HG03097 (cell line): ENCODE measurements at regions not wholly inside any gene's neighbourhood (a gene's known extent, or its start where the extent isn't known, plus 50 kb on each side); places are given as distances from the start of the nearest gene placed in this dataset.

Experiments
- ATAC-seq: cut with Tn5 transposase; IDR thresholded peaks from one replicate; pipeline ENCODE4 v1.9.1; 2021; ENCODE audit not compliant: unreplicated experiment, low FRiP score

DNA sequence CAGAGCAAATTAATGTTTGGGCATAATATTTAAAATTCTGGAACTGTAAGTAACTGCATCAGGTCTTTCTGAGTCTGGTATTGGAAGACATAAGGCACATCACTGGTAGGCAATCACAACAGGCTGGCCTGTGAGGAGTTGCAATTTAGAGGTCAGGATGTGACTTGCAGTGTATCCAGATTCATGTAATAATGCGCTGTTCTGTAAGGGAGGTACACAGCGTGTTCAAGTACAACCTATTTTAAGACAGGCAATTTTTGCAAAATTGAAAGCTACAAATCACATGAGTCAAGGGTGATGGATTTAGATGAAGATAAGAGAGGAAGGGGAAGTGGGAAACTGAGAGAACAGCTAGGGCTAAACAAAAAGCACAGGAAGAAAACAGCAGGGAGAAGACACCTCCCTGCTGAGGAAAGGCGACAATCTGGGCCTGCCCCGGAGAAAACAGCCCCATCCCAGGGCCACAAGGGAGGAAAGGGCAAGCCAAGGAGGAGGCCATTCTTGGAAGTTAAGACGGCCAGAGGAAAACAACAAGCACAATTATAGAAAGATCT lies 138.1 kb downstream of the LACC1 start:
- no peak for ATAC-seq

- no peak for ATAC-seq
Observed at GRCh38 chr13:44019651-44020050, 139.9 kb downstream of the LACC1 start.

- no peak for ATAC-seq
Observed at GRCh38 chr13:44021422-44021821, 141.7 kb downstream of the LACC1 start.

- no peak for ATAC-seq
Observed at GRCh38 chr13:44022196-44022595, 142.5 kb downstream of the LACC1 start.

GRCh38 chr13:44024167-44024845 lies 144.6 kb downstream of the LACC1 start:
- no peak for ATAC-seq

- ATAC-seq, result no peak
Observed at GRCh38 chr13:44024846-44025195, 145.1 kb downstream of the LACC1 start.

GRCh38 chr13:44026194-44026593 lies 146.5 kb downstream of the LACC1 start:
- no peak for ATAC-seq

DNA sequence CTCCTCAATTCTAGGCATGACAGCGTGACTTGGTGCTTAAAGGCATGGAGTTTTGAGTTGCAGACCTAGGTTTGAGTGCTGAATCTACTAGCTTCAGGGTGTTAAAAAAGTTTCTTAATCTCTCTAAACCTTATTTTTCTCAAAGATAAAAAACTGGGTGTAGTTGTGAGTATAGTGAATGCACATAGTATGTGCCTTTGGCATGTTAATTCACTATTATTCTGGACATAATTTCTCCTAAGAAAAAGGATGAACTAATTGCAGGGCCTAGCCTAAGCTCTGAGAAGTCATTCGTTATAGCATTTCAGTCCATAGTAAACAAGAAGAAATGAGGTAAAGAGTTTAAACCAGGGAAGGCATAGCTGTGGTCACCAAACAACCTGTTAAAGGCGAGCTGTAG lies 149.0 kb downstream of the LACC1 start:
- ATAC-seq, result no peak

DNA sequence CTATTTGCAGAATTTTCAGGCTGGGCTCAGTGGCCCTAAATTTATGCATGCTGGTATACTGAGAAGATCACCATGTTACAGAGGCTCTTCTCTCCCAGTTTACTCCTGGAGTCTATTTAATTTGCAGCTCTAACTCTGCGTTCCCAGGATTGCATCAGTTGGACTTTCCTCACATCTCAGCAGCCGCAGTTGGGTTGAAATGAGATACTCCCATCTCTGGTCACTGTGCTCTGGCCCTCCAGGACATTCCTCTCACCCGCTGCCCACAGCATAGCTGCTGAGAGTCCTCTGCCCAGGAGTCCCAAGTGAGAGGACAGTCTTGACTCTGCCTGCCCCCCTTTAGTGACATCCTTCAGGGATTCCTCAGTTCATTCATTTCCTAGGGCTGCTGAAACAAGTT lies 150.9 kb downstream of the LACC1 start:
- ATAC-seq, result no peak

DNA sequence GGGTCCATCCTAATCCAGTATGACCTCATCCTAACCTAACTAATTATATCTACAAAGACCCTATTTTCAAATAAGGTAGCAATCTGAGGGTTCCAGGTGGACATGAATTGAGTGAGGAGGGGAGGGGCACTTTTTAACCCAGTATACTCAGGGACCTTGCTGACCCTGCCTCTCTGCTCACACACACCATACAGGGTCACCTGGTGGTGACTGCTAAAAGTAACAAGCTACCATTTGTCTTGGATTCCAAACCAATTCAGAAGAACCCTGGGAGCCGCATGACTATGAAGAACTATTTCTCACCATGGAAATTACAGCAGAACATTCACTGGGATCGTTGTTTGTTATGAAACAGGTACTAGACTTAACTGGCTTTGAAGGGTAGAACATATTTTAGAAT lies 151.9 kb downstream of the LACC1 start:
- no peak for ATAC-seq

- no peak for ATAC-seq
Observed at GRCh38 chr13:44032802-44033201, 153.1 kb downstream of the LACC1 start.

DNA sequence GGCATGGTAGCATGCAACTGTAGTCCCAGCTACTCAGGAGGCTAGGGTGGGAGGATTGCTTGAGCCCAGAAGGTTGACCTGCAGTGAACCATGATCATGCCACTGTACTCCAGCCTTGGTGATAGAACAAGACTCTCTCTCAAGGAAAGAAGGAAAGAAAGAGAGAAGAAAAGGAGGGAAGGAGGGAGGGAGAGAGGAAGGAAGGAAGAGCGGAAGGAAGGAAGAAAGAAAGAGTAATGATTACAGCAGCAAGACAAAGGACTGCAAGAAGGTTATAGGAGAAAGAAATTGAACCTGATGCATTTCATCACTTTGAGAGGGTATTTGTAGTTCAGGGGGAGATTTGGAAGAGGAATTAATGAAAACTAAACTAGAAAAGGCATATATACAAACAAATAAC lies 155.7 kb downstream of the LACC1 start:
- no peak for ATAC-seq

GRCh38 chr13:44040070-44040817 lies 160.5 kb downstream of the LACC1 start:
- ATAC-seq, result no peak

- ATAC-seq, result no peak
Observed at GRCh38 chr13:44040818-44041100, 161.1 kb downstream of the LACC1 start.

DNA sequence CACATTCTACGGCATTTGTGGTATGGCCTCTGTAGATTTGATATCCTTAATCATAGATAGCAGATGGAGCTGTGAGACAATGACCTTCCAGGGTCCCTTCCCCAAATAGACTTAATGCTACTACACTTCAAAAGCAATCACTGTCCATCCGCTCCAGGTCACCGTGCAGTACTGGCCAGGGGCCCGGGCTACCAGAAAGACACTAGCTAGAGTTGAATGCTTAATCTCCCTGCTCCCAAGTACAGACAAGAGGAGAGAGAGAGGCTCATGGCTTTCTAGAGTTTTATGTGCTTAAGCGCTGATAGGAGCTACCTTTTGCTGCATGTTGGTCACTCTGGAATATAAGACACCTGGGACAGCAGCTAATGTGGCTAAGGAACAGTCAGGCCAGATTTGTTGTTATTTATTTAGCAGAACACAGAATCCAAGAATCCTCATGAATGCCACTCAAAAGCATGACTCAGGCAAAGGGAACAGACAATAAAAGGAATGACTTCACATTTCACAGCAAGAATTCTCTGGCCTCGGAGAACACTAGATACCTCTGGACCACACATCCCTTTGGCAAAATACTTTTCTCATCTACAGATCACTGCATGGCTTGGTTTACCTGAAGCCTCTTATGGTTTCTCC lies 165.0 kb downstream of the LACC1 start:
- no peak for ATAC-seq

DNA sequence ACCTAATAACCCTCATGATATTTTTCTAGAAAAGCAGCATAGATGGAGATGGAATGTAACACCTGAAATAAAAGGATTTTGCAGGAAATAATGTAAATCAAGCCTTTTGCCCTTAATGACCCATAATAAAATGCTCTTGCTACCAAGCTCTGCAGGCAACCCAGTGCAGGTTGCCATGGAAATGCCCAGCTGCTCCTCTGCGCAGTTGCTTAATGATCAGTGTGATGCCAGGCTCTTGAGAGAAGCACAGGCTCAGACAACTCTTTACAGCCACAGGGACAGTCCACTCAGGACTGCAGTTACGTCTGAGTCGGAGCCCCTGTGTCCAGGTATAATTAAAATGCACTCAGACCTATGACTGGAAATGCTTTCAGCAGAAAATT lies 165.5 kb downstream of the LACC1 start:
- ATAC-seq, result no peak

- ATAC-seq, result no peak
Observed at GRCh38 chr13:44046428-44046827, 166.7 kb downstream of the LACC1 start.

DNA sequence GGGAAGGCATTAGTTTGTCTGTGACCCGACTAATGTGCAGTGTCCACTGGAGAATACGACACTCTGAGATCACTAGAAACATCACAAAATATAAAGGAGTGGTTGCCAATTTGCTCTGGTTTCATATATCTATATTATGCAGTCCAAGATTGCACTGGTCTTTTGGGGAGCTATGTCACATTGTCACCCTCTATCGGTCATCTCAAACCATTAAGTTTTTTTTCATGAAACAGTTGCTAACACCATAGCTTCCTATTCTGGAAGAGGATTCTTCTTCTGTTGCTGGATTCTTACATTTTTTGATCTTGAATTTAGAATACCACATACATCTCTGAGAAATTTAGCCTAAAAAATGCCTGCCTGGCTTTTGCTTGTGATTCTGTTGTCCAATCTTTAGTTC lies 168.6 kb downstream of the LACC1 start:
- ATAC-seq, result no peak

DNA sequence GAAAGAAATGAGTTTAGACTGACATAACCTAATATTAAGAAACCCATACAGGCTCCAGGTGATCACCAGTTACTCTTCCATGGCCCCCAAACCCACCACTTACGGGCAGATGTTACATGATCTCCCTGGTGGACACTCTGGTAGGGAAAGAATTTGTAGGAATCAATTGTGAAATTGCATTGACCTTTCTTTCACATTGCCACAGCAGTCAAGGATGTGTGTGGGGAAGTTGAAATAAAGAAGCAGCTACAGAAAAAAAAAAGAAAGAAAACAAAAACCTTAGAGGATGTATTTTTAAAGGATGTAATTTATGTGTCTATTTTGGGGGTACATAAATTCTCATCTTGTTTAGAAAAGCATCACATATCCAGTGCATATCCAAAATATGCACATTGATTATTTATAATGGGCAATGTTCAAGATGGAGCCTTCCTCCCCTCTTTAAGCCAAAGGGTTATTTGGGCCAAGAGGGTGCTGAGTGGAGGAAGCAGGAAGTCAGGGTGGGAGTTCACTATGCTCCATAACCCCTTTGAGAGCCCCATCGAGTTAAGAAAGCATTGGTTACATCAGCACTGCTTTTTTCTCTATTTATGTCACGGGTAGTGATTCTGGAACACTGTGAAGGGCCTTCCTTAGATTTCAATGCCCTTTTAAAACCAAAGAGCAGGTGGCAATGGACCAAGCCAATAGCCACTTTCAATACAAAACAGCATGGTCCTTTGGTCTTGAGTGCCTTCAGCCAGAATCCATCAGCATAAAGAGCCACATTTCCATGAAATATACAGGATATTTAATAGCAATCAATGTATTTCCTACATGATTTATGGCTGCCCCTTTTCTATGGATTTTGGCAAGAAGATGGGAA lies 169.6 kb downstream of the LACC1 start:
- no peak for ATAC-seq

- no peak for ATAC-seq
Observed at GRCh38 chr13:44050450-44051063, 170.9 kb downstream of the LACC1 start.

GRCh38 chr13:44051405-44051804 lies 171.7 kb downstream of the LACC1 start:
- no peak for ATAC-seq
